HCT116 (cell line): ENCODE measurements at regions not wholly inside any gene's neighbourhood (a gene's known extent, or its start where the extent isn't known, plus 50 kb on each side); places are given as distances from the start of the nearest gene placed in this dataset.

Source experiments
- CEBPB ChIP-seq: IDR thresholded peaks from 2 replicates; pipeline ENCODE4 v1.6.1; 2012; ENCODE audit warnings: low read depth
- EGR1 ChIP-seq: IDR thresholded peaks from 2 replicates; pipeline ENCODE4 v1.6.1; 2012; ENCODE audit warnings: low read depth
- EZH2 ChIP-seq: fragments of 200-600 bp; sonication (generic); IDR thresholded peaks from 2 replicates; pipeline ENCODE4 v1.6.1; 2017; ENCODE audit warnings: antibody characterized with exemption, mixed run types
- JUND ChIP-seq: IDR thresholded peaks from 2 replicates; pipeline ENCODE4 v1.6.1; 2012
- POLR2A ChIP-seq: IDR thresholded peaks from 2 replicates; pipeline ENCODE4 v1.7.0; 2011; ENCODE audit warnings: borderline replicate concordance; ENCODE audit not compliant: insufficient read depth, insufficient read length; ENCODE audit errors: extremely low read depth
- POLR2AphosphoS5 ChIP-seq: IDR thresholded peaks from 2 replicates; pipeline ENCODE4 v1.6.1; 2011; ENCODE audit warnings: mild to moderate bottlenecking, low read depth, low read length, moderate library complexity
- SRF ChIP-seq: IDR thresholded peaks from 2 replicates; pipeline ENCODE4 v1.6.1; 2012; ENCODE audit warnings: low read depth
- TCF7L2 ChIP-seq: IDR thresholded peaks from 2 replicates; pipeline ENCODE4 v1.7.0; 2011; ENCODE audit warnings: borderline replicate concordance, inconsistent platforms; ENCODE audit not compliant: insufficient read depth, insufficient read length; ENCODE audit errors: extremely low read depth
- ZFX ChIP-seq: fragments of 450-650 bp; IDR thresholded peaks from 2 replicates; pipeline ENCODE4 v1.6.1; 2017
- ZNF274 ChIP-seq: fragments of 200-500 bp; sonication (Bioruptor generic); IDR thresholded peaks from 2 replicates; pipeline ENCODE4 v1.6.1; 2014; ENCODE audit warnings: mild to moderate bottlenecking, low read depth, low read length, inconsistent platforms
- TF ChIP-seq, protein P1 (sequence below), 3 experiments: fragments of 200-600 bp in 1 of 3; sonication (generic) in 1 of 3; IDR thresholded peaks in 2 of 3; conservative IDR thresholded peaks in 1 of 3; 2 replicates each; pipeline ENCODE4 v1.5.1; 2012 to 2017; ENCODE audit warnings: low read depth in 2 of 3, low read length in 2 of 3, antibody characterized with exemption in 1 of 3, borderline replicate concordance in 1 of 3, control low read depth in 1 of 3, mild to moderate bottlenecking in 1 of 3, mixed read lengths in 1 of 3, mixed run types in 1 of 3, moderate library complexity in 1 of 3; ENCODE audit not compliant: insufficient read depth in 1 of 3
- TF ChIP-seq, protein P2 (sequence below): IDR thresholded peaks from 2 replicates; pipeline ENCODE4 v1.6.1; 2012
- TF ChIP-seq, protein P3 (sequence below): IDR thresholded peaks from 2 replicates; pipeline ENCODE4 v1.6.1; 2012

DNA sequence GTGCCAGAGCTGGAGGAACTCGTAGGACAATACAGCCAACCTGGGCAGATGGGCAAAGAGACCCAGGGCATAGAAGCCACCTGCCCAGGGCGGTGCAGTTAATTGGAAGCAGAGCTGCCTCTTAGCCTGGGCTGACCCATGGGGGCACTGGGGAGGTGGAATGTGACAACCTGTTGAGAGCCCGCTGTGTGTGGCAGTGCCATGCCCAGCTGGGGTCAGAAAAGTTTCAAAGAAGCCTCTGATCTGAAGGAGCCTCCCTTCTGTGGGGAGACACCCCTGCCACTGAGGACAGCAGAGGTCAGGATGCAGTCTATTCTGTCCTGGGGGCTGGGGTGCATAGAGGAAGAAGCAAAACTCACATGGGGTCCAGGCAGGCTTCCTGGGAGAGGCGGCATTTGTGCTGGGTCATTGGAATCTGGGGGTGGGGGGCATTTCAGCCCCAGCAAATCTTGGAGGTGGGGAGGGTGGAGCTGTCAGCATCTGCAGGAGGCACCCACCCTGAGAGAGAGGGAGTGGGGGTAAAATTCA, 176.1 kb upstream of the CIBAR2 start:
- TF ChIP-seq POLR2A (no peak), JUND (no peak), TCF7L2 (no peak), ZFX (no peak), CEBPB (no peak), SRF (no peak), EGR1 (no peak), ZNF274 (no peak), EZH2 (no peak), POLR2AphosphoS5 (no peak)
- TF ChIP-seq, protein P1, sequence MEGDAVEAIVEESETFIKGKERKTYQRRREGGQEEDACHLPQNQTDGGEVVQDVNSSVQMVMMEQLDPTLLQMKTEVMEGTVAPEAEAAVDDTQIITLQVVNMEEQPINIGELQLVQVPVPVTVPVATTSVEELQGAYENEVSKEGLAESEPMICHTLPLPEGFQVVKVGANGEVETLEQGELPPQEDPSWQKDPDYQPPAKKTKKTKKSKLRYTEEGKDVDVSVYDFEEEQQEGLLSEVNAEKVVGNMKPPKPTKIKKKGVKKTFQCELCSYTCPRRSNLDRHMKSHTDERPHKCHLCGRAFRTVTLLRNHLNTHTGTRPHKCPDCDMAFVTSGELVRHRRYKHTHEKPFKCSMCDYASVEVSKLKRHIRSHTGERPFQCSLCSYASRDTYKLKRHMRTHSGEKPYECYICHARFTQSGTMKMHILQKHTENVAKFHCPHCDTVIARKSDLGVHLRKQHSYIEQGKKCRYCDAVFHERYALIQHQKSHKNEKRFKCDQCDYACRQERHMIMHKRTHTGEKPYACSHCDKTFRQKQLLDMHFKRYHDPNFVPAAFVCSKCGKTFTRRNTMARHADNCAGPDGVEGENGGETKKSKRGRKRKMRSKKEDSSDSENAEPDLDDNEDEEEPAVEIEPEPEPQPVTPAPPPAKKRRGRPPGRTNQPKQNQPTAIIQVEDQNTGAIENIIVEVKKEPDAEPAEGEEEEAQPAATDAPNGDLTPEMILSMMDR (IDR thresholded peaks at IDR 0.05 in 2 of 3, conservative IDR thresholded peaks at IDR 0.05 in 1 of 3; ENCODE audit: borderline replicate concordance in 1 of 3, insufficient read depth in 1 of 3, low read depth in 2 of 3, low read length in 2 of 3), result no peak
- TF ChIP-seq, protein P2, sequence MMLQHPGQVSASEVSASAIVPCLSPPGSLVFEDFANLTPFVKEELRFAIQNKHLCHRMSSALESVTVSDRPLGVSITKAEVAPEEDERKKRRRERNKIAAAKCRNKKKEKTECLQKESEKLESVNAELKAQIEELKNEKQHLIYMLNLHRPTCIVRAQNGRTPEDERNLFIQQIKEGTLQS, result no peak
- TF ChIP-seq, protein P3, sequence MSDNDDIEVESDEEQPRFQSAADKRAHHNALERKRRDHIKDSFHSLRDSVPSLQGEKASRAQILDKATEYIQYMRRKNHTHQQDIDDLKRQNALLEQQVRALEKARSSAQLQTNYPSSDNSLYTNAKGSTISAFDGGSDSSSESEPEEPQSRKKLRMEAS, result no peak
